C4-2B (cell line): ENCODE measurements at regions not wholly inside any gene's neighbourhood (a gene's known extent, or its start where the extent isn't known, plus 50 kb on each side); places are given as distances from the start of the nearest gene placed in this dataset.
A peak's percentile ranks its signal among the peaks of the same experiment; 100 is the strongest.

Source experiments
- H3K27ac ChIP-seq: fragments of 450-650 bp; 2 replicates; pipeline ENCODE4 v1.5.1; 2017
- CTCF ChIP-seq: fragments of 450-650 bp; conservative IDR thresholded peaks from 2 replicates; pipeline ENCODE4 v1.5.1; 2017; ENCODE audit warnings: mild to moderate bottlenecking
- ZFX ChIP-seq: fragments of 450-650 bp; IDR thresholded peaks from 2 replicates; pipeline ENCODE4 v1.6.1; 2017

GRCh38 chr11:21921151-21921550 lies 271.7 kb upstream of the ANO5 start:
- TF ChIP-seq ZFX (no peak), CTCF (no peak)
- H3K27ac ChIP-seq = no peak overlapping the region

GRCh38 chr11:21924262-21924661 lies 268.6 kb upstream of the ANO5 start:
- TF ChIP-seq CTCF (no peak), ZFX (no peak)

GRCh38 chr11:21927628-21928027 lies 265.3 kb upstream of the ANO5 start:
- TF ChIP-seq CTCF (no peak), ZFX (no peak)
- H3K27ac ChIP-seq = no peak overlapping the region

More at GRCh38 chr11:21924262-21924661, 268.6 kb upstream of the ANO5 start:
- no peak overlapping the region for H3K27ac ChIP-seq

- no peak overlapping the region for H3K27ac ChIP-seq
- no peak for TF ChIP-seq ZFX
- TF ChIP-seq CTCF = no peak
Measured at GRCh38 chr11:21928847-21929246, 264.0 kb upstream of the ANO5 start.

- TF ChIP-seq CTCF (no peak), ZFX (no peak)
- no peak overlapping the region for H3K27ac ChIP-seq
Measured at GRCh38 chr11:21930408-21930807, 262.5 kb upstream of the ANO5 start.

- TF ChIP-seq CTCF (no peak), ZFX (no peak)
- H3K27ac ChIP-seq = no peak overlapping the region
Measured at GRCh38 chr11:21931436-21932101, 261.3 kb upstream of the ANO5 start.

- no peak for TF ChIP-seq ZFX
- TF ChIP-seq CTCF = peak; percentile 68
- H3K27ac ChIP-seq = no peak overlapping the region
Measured at GRCh38 chr11:21933095-21933494, 259.8 kb upstream of the ANO5 start.
